HG02763 (cell line): ENCODE measurements at regions not wholly inside any gene's neighbourhood (a gene's known extent, or its start where the extent isn't known, plus 50 kb on each side); places are given as distances from the start of the nearest gene placed in this dataset.
"Not testable (repeated sequence)": the region's sequence is repeated elsewhere in the genome, so short reads cannot be mapped to it uniquely, and the experiment has no call there.

Experiments used
- ATAC-seq: cut with Tn5 transposase; IDR thresholded peaks from one replicate; pipeline ENCODE4 v1.9.1; 2021; ENCODE audit warnings: mild to moderate bottlenecking, moderate library complexity; ENCODE audit not compliant: unreplicated experiment

DNA sequence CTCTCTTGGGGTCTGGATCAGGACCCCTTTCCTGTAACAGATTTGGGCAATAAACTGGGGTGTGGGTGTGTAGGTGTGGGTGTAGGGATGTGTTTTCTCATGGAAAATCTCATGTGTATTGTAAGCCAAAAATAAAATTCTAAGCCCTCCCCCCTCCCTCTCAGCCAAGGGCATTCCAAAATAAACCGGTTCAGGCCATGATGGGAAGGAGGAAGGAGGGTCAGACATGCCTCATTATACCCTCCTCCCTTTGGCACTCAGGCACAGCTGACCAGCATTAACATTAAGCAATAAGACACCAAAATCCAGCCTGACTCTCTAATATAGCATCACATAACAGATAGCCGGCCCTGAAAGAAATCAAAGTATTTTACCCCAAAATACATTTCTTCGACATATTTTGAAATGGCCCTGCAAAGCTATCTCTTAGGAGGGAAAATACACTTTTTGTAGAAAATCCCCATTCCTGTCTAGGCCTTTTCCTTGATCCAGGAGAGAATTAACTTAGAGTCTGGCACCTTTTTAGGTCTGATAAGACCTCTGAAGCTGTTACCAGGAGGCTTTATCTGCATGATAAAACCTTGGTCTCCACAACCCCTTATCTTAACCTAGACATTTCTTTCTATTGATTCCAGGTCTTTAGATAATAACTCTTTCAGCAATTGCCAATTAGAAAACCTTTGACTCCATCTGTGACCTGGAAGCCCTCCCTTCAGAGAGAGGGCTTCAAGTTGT lies 128.7 kb upstream of the COL5A2 start:
- no peak for ATAC-seq

DNA sequence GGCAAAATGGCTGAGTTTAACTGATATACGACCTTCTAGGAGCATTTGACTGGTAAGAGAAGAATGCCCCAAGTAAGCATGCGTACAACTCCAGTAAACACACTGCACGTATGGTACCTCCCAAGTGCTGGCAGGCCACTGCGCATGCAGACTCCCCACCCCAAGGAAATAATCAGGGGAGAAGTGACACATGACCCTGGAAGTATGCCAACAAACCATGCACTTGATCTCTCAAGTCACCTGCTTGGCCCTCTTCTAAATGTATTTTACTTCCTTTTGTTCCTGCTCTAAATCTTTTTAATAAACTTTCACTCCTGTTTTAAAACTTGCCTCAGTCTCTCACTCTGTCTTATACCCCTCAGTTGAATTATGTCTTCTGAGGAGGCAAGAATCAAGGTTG lies 129.8 kb upstream of the COL5A2 start:
- no peak for ATAC-seq

DNA sequence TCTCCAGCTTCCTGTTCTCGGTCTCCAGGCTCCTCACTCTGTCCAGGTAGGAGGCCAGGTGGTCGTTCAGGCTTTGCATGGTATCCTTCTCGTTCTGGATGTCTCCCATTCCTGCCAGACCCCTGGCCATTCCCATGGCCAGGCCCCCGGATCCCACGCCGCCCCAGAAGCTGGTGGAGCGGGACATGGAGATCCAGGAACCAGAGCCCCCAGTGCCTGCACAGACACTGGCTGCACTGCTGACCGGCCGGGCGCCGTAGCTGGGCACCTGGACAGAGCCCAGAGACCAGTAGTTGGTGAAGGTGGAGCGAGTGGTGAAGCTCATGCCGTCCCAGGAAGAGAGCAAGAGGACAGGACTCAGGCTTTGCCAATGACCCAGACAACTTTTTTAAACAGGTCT lies 129.1 kb upstream of the WDR75 start:
- ATAC-seq, result no peak

DNA sequence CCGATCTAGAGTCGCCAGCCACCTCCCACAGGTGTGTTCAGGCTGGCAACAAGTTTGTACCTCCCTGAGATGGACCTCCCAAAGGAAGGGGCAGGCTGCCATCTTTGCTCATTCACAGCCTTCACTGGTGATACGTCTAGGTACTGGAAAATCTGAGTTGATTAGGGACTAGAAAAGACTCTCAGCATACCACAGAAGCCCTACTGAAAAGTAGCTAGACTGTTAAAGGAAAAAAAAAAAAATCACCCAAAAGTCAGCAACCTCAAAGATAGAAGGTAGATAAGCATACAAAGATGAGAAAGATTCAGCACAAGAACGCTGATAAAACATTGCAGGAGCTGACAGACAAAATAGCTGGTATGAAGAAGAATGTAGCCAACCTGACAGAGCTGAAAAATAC lies 128.6 kb upstream of the WDR75 start:
- no peak for ATAC-seq

DNA sequence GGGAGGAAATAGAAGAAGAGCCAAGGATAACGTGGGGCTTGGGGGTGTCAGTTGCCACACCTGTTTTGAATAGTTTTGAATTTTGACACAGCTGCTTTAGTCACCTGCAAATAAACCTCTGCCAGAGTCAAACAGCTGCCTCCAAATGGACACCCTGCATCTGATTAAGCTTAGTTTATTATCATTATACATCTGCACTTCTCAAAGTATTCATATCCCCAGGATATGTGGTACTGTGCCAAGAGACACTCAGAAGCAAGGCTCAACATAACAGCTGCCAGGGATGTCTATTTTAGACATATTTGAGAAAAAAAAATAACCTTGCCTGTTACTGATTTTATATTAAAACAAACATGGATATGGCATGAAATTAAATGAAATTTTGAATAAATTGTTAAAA lies 122.5 kb upstream of the WDR75 start:
- ATAC-seq, result no peak

DNA sequence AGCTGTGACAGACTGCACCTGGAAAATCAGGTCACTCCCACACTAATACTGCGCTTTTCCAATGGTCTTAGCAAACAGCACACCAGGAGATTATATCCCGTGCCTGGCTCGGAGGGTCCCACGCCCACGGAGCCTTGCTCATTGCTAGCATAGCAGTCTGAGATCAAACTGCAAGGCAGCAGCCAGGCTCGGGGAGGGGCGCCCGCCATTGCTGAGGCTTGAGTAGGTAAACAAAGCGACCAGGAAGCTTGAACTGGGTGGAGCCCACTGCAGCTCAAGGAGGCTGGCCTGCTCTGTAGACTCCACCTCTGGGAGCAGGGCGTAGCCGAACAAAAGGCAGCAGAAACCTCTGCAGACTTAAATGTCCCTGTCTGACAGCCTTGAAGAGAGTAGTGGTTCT lies 121.8 kb upstream of the WDR75 start:
- not testable (repeated sequence) for ATAC-seq

DNA sequence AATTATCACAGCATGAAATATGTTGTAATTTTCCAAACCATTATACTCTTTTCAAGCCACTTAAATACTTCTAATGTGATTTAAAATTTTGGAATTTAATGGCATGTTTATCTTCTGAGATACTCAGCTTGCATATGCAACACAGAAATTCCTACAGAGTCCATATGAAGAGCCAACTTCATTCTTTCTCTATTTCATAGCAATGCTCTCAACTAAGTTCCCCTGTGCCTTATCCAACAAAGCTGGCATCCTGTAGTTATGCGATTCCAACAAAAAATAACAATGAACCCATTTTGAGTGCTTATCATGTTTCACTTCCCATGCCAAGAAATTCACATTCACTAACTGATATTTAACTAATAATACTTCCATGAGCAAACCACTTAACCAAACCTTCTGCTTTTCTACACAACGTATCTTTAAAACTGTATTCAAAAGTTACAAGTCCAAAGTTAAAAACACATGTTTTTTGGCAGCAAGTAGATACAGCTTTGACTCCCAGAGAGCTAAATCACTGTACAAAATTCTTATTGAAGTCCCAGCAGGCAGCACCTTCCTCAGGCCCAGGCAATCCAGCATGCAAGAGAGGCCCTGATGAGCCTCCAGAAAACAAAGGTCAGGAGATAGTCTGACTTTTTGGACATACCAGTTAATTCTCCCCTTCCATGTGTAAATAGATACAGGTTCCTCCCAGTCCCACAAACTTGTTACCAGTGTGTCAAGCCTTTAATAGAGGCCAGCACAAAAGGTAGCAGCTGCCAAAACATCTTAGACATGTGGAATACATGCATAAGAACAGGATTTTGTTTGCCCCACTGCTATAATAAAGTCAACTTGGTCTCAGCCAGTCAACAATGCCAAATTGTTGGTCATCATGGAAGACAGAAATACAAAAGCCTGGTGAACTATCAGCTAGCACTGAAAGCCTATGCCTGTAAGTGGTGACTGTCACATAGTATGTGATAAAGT lies 113.1 kb upstream of the WDR75 start:
- no peak for ATAC-seq

DNA sequence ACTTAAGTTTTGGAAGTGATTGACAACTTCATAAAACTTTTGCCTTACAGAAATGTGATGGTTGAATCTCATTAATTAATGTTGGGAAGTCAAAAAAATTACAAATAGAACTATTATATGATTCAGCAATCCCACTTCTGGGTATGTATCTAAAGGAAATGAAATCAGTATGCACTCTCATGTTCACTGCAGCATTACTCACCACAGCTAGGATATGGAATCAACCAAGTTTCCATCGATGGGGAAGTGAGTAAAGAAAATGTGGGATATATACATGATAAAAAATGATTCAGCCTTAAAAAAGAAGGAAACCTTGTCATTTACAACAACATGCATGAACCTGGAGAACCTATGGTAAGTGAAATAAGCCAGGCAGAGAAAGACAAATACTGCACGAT lies 112.4 kb upstream of the WDR75 start:
- no peak for ATAC-seq

DNA sequence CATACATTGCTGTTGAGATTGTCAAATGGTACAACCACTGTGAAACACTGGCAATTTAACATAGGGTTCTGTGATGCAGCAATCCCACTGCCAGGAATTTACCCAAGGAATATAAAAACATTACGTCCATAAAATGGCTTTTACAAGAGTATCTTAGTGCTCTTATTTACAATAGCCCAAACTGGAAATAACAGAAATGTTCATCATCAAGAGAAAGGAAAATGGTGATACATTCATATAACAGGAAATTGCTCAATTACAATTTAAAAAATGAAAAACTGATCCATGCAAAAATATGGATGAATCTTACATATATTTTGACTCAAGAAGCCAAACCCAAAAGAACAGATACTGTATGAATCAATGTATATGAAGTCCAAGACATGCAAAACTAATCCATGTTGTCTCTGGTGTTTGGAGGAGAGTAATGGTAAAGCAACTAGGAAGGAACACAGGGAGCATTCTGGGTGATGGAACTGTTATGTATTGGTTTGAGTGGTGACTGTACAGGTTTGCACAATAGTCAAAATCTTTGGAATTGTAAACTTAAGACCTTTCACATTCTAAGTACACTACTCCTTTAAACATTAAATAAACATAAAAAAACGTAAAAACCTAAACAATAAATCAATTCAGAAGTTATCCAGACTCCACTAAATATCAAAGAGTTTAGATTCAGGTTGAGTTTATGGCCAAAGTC lies 104.8 kb upstream of the WDR75 start:
- no peak for ATAC-seq

DNA sequence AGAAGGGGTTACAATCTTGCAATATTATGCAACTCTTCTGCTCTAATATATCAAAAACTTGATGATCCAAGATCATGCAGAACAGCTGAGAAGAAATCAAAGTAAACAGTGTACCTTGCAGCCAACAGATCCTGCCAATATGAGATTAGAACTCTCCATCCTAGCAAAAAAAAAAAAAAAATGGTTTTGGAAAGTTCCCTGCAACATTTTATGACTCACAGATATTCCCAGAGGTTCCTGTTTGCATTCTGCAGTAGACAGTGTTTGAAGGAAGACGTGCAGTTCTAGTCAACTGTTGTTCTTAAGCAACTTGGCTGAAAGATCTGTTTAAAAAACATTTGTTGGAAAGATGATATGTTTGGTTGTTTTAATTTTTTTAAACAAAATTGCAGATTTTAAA lies 103.6 kb upstream of the WDR75 start:
- ATAC-seq, result no peak

DNA sequence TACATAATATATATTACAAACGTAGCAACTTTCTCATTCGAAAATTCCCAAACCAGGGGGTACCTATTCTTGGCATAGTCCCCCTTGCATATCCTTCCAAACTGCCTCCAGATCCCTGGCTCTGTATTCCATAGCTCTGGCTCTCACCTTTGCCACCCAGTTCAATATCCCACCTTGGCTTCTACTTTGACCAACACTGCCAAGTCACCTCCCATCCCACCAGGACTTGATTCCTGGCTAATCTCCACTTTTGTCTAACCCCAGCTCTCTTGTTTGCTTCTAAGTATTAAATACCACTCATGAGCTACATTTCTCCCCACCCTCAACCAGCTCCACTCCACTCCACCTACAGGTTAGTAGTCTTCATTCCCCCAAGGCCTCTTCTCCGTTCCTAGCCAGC lies 103.2 kb upstream of the WDR75 start:
- no peak for ATAC-seq

DNA sequence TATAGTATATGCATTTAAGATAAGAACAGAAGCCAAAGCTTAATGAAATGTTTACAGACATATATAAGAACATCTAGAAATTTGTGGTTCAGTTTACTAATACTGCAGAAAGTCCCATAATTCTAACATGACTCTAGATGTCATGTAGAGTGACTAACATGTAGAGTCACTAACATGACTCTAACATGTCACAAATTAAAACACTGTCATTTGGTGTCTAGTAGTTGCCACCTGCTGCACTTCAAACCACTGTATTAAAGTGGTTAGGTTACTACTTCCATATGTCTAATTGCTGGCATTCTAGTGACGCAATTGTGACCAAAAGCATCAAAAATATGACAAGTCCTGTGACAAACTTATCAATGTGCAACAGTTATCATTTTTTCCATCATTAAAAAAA lies 100.2 kb upstream of the WDR75 start:
- no peak for ATAC-seq

DNA sequence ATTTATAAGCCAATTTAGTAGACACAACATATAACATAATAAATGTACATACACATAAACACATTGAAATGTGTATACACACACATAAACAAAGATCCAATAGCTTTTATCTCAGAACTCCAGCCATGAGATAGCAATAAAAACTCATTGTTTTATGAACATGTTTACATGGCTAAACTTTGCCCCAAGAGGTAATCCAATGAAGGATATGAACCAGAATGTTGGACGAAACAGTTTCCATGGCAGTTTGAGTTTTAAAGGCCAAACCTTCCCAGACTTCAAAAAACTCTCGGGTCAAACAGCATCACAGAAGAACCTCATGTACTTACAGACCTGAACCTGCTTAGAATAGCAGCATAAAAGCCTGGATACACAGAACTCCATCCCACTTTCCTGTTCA lies 97.2 kb upstream of the WDR75 start:
- ATAC-seq, result no peak

DNA sequence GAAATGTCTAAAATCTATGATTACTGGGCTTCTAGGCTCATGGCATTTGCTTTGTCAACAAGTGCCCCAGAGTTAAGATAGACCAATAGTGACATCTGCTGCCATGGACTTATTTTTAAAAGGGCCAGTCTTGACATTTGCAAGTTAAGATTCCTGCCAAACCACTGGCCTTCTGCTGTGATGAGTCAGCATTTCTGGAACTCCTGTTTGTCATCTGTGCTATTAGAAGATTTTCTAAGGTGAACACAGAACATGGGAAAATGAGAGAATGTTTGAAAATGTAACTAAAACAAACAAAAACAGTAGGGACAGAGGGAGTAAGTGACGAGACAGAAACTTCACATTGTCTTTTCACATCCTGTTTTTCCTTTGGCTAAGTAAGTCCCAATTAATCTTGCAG lies 93.7 kb upstream of the WDR75 start:
- no peak for ATAC-seq

DNA sequence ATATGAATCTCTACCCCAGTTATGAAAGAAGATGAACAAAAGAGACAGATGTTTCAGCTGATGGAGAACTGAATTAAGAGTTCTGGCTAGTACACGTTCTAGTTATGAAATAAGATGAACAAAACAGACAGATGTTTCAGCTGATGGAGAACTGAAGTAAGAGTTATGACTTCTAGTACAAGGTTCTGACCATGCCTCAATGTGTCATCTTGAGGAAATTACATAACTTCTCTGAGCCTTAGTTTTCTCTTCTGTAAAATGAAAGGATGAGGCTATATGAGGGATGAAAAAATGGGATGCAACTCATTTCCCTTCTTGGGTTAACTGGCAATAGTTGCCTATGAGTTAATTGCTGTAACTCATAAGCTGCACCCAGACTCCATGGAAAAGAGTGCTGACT lies 92.9 kb upstream of the WDR75 start:
- ATAC-seq, result no peak

DNA sequence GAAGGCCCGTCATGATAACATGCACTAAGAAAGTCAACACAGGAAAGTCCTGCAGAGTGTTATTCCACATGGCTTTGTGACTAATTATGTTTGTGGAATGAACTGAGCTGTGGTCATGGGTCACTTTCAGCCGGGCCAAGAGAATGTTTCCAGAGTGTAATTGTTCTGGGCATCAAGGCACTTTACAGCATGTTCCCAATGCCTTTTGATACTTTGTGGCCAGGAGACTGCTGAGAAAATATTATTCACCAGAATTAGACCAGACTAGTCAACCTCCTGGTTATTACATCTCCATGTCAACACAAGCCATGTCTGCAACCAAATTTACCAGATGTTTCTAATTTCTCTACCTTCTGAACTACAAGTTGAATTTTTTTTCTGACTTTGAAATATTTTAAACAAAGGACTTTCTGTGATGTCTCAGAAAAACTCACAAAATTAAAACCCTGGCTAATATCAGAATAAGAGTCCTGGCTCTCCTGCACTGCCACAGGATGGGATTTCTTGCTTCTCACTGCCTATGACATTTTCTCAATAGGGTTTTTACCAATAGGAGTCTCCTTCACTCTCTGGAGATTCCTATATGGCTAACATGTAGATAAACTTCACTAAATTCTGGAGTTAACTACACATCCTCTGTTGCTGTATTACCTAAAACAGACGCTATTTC lies 90.6 kb upstream of the WDR75 start:
- ATAC-seq, result no peak

DNA sequence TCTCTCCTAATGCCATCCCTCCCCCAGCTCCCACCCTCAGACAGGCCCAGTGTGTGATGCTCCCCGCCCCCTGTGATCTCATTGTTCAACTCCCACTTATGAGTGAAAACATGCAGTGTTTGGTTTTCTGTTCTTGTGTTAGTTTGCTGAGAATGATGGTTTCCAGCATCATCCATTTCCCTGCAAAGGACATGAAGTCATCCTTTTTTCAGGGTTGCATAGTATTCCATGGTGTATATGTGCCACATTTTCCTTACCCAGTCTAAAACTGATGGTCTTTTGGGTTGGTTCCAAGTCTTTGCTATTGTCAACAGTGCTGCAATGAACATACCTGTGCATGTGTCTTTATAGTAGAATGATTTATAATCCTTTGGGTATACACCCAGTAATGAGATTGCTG lies 89.3 kb upstream of the WDR75 start:
- not testable (repeated sequence) for ATAC-seq

DNA sequence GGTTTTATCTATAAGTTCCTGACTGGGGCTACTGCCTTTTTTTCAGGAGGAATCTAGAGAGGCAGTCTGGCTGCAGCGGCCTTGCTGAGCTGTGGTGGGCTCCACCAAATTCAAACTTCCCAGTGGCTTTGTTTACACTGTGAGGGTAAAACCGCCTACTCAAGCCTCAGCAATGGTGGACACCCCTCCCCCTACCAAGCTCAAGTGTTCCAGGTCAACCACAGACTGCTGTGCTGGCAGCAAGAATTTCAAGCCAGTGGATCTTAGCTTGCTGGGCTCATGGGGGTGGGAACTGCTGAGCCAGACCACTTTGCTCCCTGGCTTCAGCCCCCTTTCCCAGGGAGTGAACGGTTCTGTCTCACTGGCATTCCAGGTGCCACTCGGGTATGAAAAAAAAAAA lies 83.9 kb upstream of the WDR75 start:
- ATAC-seq, result not testable (repeated sequence)

DNA sequence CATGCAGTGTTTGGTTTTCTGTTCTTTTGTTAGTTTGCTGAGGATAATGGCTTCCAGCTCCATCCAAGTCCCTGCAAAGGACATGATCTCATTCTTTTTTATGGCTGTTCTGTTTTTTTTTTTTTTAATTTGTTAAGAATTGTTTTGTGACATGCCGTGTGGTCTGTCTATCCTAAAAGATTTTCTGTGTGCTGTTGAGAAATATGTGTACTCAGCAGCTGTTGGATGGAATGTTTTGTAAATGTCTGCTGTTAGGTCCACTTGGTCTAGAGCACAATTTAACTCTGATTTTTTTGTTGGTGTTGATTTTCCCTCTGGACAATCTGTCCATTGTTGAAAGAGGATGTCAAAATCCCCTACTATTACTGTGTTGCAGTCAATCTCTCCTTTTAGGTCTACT lies 80.4 kb upstream of the WDR75 start:
- ATAC-seq, result no peak

DNA sequence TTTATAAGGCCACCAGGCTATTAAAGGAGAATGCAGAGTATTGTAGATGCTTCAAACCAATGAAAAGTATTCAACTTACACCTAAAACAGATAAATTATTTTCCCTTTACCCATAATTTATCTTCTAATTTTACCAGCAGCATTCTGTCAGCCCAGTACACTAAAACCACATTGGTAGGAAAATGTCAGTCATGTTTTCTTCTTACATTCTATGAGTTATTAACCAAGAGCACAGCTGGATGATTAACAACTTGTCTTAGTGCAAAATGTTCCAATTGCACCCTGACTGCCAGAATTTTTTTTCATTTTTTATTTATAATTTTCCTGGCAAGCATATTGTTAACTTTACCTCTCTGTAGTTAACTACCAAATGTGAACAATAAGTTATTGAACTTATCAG lies 79.0 kb upstream of the WDR75 start:
- ATAC-seq, result no peak

DNA sequence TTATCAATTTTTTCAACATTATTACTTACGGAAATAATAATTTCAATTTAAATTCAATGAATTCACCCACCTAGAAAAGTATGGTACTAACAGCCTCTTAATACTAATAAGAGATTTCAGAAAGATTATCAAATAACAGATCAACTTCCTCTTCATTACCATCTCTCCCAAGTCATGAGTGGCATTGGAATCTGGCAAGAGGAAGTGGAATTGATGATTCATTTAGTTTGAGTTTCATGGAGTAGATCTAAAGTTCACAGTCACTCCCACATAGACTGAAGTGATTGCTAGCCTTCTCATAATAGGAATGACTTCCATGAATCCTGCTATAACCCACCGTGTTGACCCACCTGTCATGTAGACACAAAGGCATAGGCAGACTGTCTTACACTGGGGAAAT lies 77.7 kb upstream of the WDR75 start:
- ATAC-seq, result no peak
